Activated CD8-positive, alpha-beta memory T cell treated with anti-CD3 and anti-CD28 coated beads, Interleukin-2, amount 10 ng/mL, durations not matched to agents 7 days and 5 days (primary cell): ENCODE measurements at regions not wholly inside any gene's neighbourhood (a gene's known extent, or its start where the extent isn't known, plus 50 kb on each side); places are given as distances from the start of the nearest gene placed in this dataset.

Source experiments
- ATAC-seq: fragments of 150-1000 bp; cut with Tn5 transposase; one replicate; pipeline ENCODE4 v1.10.0; 2021; ENCODE audit warnings: moderate library complexity
- CTCF ChIA-PET: fragments of 350-600 bp; sonication (Branson Sonifier 250); formaldehyde crosslinking; loops from one replicate; lab custom pipeline; 2021; ENCODE audit warnings: antibody characterized with exemption; lab: Charles Lee
- DNase-seq: peaks from one replicate; pipeline ENCODE4 v3.0.0-alpha.2; 2020
- H3K27ac Mint-ChIP-seq: one replicate; pipeline ENCODE4 v1.8.0; 2021; ENCODE audit warnings: mild to moderate bottlenecking, mixed read lengths
- H3K27me3 Mint-ChIP-seq: one replicate; pipeline ENCODE4 v1.8.0; 2021; ENCODE audit warnings: mixed read lengths
- H3K36me3 Mint-ChIP-seq: one replicate; pipeline ENCODE4 v1.8.0; 2021; ENCODE audit warnings: mild to moderate bottlenecking, mixed read lengths
- H3K4me1 Mint-ChIP-seq: one replicate; pipeline ENCODE4 v1.8.0; 2021; ENCODE audit warnings: mixed read lengths
- H3K4me3 Mint-ChIP-seq: one replicate; pipeline ENCODE4 v1.8.0; 2021; ENCODE audit warnings: mild to moderate bottlenecking, moderate library complexity, mixed read lengths
- H3K9me3 Mint-ChIP-seq: one replicate; pipeline ENCODE4 v1.8.0; 2022; ENCODE audit warnings: low read depth, mixed read lengths

DNA sequence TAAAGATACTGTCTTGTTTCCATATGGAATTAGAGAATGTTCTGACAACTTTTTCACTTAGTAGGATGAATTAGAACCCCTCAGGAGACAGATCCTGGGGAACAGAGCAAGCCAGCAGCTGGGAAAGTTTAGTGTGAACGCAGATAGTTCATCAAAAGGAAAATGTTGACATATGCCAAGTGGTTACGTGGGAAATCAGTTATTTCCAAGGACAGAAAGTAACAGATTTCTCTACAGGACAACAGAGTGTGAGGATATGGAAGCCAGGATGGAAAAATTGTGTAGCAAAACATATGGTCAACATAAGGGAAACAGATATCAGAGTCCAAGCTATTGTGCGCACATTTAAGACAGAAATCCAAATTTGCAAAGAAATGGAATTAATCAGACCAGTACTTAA lies 419.5 kb downstream of the LRRIQ3 start:
- CTCF ChIA-PET: no interaction called here
- Mint-ChIP-seq H3K27ac (no peak overlapping the region), H3K27me3 (no peaks in the 10 kb centered on the region), H3K4me3 (no peak overlapping the region), H3K9me3 (no peaks in the 10 kb centered on the region), H3K36me3 (no peaks in the 10 kb centered on the region), H3K4me1 (no peaks in the 10 kb centered on the region)
- DNase-seq (no peak), ATAC-seq (no peak)

DNA sequence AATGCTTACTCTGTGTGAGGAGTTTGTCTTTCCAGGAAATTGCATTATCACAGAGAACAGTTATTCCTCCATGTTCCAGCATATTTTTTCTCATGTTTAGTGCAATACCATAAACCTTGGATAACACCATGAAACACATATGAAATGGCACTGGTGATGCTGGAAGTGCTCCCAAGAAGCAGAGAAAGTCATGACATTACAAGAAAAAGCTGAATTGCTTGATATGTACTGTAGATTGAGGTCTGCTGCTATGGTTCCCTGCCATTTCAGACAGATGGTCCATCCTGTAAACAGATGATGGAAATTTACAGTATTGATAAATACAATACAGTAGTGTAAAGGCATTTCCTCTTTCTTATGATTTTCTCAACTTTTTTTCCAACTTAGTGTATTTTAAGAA lies 422.1 kb downstream of the LRRIQ3 start:
- Mint-ChIP-seq H3K4me3 (no peak overlapping the region), H3K4me1 (no peaks in the 10 kb centered on the region), H3K9me3 (no peaks in the 10 kb centered on the region), H3K36me3 (no peaks in the 10 kb centered on the region), H3K27ac (no peak overlapping the region), H3K27me3 (no peaks in the 10 kb centered on the region)
- no peak for ATAC-seq
- no peak for DNase-seq
- CTCF ChIA-PET: no interaction called here

DNA sequence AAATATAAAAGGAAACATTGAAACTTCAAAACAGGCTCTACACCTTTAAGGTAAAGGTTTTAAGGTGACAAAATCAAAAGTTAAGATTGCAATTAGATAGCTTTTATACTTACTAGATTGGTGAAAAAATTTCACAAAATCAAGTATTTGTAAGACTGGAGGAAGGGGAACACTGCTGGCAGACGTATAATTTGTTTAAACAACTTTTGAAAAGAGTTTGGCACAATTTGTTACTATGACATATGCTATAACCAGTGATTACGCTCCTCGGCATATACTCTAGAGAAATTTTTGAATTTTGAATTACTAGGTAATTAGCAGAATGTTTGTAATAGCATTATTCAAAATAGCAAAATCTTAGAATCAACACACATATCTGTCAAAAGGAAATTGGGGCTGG lies 425.0 kb downstream of the LRRIQ3 start:
- H3K4me3 Mint-ChIP-seq: no peak overlapping the region
- CTCF ChIA-PET: no interaction called here
- H3K27ac Mint-ChIP-seq: no peak overlapping the region
- H3K9me3 Mint-ChIP-seq: no peaks in the 10 kb centered on the region
- no peaks in the 10 kb centered on the region for H3K36me3 Mint-ChIP-seq
- H3K27me3 Mint-ChIP-seq: no peaks in the 10 kb centered on the region
- DNase-seq (no peak), ATAC-seq (no peak)
- H3K4me1 Mint-ChIP-seq: no peaks in the 10 kb centered on the region

DNA sequence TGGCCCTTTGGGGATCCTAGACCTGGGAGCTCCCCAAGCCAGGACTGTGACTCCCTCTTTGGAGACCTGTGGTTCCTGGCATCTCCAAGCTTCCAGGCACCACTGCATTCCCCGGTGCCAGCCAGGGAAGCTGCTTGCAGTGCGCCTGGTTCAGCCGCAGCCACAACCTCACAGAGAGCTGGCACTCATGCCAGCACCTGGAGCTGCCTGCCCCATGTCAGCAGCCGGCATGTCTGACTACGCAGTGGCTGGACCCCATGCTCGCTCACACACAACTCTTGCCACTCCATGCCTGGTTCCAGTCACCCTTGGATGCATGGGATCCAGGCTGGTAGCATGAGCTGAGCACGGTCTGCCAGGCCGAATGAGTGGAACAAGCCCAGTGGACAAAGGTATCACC lies 426.6 kb downstream of the LRRIQ3 start:
- Mint-ChIP-seq H3K27me3 (no peaks in the 10 kb centered on the region), H3K4me3 (no peak overlapping the region), H3K36me3 (no peaks in the 10 kb centered on the region), H3K27ac (no peak overlapping the region), H3K4me1 (no peaks in the 10 kb centered on the region), H3K9me3 (no peaks in the 10 kb centered on the region)
- ATAC-seq (no peak), DNase-seq (no peak)
- CTCF ChIA-PET: no interaction called here

DNA sequence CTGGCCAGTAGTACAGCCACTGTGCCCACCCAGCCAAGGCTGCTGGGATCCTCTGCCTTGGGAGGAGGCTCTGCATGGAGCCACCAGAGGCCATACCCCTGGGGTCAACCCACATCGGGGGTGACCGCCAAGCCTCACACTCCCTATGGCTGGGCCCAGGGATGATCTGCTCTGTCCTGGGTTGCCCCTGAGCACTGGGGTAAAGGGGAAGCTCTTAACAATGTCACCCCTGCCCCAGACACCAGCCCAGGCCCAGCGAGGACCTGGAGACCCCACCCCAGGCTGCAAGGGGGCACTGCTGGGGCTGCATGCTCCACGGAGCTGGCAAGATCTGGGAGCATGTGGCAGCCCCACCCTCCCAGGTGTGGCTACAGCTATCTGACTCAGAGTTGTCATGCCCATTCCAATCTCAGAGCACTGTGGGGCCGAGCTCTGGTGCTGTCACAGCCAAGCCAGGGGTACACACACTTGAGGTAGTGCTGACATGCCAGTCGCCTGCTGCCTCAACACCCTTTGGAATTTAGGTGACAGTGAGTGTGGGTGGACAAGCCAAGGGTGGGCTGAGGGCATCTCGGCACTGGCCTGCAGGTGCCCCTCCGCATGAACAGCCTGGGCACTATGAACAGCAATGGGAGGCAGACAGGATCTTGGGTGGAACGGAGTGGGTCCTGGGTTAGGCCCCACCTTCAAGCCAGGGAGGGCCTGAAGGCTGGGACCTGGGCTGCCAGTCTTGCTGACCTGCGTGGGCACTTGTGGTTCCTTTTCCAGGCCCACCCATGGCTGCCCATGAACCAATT lies 427.7 kb downstream of the LRRIQ3 start:
- Mint-ChIP-seq H3K27me3 (no peaks in the 10 kb centered on the region), H3K4me3 (no peak overlapping the region), H3K4me1 (no peaks in the 10 kb centered on the region), H3K9me3 (no peaks in the 10 kb centered on the region), H3K36me3 (no peaks in the 10 kb centered on the region), H3K27ac (no peak overlapping the region)
- ATAC-seq (no peak), DNase-seq (no peak)
- CTCF ChIA-PET: no interaction called here

DNA sequence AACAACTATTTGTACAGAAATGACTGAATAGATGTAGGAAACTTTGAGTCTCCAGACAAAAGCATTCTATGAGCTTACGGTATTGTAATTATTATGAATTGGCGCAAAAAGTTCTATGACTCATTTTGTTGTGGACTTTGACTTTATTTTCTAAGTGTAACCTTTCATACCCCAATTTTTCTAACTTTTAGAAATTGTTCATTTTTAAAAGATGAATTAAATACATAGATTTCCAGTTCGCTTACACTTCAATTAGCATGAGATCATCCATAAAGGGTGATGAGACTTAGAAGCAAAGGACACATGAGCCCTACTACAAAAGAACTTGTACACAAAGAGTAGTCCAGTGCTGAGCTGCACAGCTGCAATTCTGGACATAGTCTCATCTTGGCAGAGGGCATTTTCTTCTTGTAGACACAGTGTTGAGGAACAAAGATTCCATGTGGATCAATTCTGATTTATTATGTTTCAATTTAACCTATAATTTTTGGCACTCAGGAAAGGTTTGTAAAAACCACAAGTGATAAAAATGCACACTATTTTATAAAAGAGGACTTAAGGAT lies 431.1 kb downstream of the LRRIQ3 start:
- H3K27ac Mint-ChIP-seq: no peak overlapping the region
- H3K9me3 Mint-ChIP-seq: no peaks in the 10 kb centered on the region
- no peak overlapping the region for H3K4me3 Mint-ChIP-seq
- ATAC-seq (no peak), DNase-seq (no peak)
- no peaks in the 10 kb centered on the region for H3K27me3 Mint-ChIP-seq
- no peaks in the 10 kb centered on the region for H3K4me1 Mint-ChIP-seq
- CTCF ChIA-PET: no interaction called here
- H3K36me3 Mint-ChIP-seq: no peaks in the 10 kb centered on the region

DNA sequence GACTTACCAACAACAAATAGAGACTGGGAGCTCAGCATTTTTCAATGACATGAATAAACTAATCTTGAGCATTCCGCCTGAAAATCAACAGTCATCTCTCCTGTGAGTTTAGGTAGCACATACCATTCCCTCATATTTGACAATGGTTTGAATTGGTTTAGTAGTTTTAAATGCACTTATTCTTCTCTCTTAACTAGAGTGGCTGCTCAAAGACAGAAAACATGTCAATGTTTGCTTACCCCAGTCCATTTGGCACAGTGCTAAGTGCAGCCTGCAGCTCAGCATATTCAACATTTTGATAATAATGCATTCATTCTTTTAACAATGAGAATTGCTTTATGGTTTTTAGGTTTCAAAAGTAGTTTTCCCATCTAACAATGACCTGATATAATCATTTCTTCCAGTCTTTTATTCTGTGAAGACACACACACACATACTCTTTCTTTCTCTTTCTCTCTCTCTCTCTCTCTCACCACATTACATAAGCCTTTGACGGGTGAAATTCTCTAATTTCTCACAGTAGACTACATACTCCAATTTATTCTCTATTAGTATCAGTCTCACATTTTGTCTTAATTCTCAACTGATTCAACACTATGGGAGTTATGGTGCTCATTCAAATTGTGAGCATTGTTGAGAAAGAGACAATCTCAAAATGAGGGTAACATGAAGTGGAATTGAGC lies 432.3 kb downstream of the LRRIQ3 start:
- H3K4me3 Mint-ChIP-seq: no peak overlapping the region
- H3K9me3 Mint-ChIP-seq: no peaks in the 10 kb centered on the region

DNA sequence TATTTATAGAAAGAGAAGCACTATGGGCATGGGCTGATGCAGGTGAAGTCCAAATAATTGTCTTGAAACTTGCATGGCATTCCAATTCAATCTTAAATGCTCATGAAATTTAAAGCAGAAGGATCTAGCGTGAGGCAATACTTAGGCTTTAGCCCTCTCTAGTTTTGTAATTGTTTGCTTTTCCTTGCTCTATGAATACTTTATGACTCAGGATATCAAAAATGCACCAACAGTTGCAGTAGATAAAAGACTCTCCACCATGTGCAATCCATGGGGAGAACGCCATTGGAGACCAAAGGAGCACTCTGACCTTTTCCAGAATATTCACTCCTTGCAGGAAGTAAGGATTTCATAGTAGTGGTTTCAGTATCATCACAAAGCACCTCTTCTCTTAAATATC lies 436.4 kb downstream of the LRRIQ3 start:
- no peaks in the 10 kb centered on the region for H3K4me1 Mint-ChIP-seq
- CTCF ChIA-PET: no interaction called here
- DNase-seq: no peak
- H3K9me3 Mint-ChIP-seq: no peaks in the 10 kb centered on the region
- no peak overlapping the region for H3K4me3 Mint-ChIP-seq
- H3K27ac Mint-ChIP-seq: no peak overlapping the region
- no peaks in the 10 kb centered on the region for H3K27me3 Mint-ChIP-seq
- no peak for ATAC-seq
- H3K36me3 Mint-ChIP-seq: no peaks in the 10 kb centered on the region

More for the DNA sequence above, 432.3 kb downstream of the LRRIQ3 start:
- Mint-ChIP-seq H3K27ac (no peak overlapping the region), H3K27me3 (no peaks in the 10 kb centered on the region), H3K4me1 (no peaks in the 10 kb centered on the region), H3K36me3 (no peaks in the 10 kb centered on the region)
- CTCF ChIA-PET: no interaction called here
- ATAC-seq (no peak), DNase-seq (no peak)

DNA sequence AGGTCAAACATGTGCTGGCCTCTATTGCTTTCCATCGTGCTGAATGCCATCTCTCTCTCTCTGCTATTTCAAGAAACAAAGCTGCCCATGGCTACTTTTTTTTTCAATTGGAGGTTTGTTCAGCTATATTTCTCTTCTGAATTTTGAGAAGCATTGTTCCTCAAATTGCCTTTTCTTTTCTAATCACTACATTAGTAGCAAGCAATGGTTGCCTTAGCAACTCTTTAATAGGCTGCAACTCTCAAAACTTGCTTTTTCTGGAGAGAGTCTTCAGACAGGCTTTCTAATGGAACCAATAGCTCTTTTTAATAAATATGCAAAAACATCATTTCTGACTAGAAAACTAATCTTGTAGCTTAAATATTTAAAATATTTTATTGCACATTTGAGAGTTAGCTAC lies 439.0 kb downstream of the LRRIQ3 start:
- no peak for DNase-seq
- no peaks in the 10 kb centered on the region for H3K4me1 Mint-ChIP-seq
- no peaks in the 10 kb centered on the region for H3K36me3 Mint-ChIP-seq

DNA sequence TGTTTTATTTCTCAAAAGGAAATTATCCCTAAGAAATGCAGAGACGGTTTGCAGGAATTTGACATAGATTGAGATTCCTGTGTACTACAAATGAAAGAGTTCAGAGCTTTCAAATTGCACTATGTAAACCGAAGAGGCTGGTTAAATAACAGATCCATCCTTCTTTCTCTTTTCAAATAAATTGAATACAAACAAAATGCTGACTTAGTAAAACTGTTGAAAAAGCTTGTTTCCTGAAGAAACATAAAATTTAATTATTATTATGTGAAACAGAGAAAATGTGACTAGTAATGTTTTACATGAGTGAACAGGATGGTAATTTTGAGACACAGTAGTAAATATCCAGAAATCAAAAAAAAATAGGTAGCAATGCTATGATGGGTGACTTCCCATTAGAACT lies 441.2 kb downstream of the LRRIQ3 start:
- DNase-seq (no peak), ATAC-seq (no peak)
- no peak overlapping the region for H3K27ac Mint-ChIP-seq
- no peaks in the 10 kb centered on the region for H3K27me3 Mint-ChIP-seq
- no peaks in the 10 kb centered on the region for H3K36me3 Mint-ChIP-seq
- H3K9me3 Mint-ChIP-seq: no peaks in the 10 kb centered on the region
- CTCF ChIA-PET: no interaction called here
- H3K4me3 Mint-ChIP-seq: no peak overlapping the region
- H3K4me1 Mint-ChIP-seq: no peaks in the 10 kb centered on the region

More for the DNA sequence above, 439.0 kb downstream of the LRRIQ3 start:
- no peaks in the 10 kb centered on the region for H3K27me3 Mint-ChIP-seq
- H3K9me3 Mint-ChIP-seq: no peaks in the 10 kb centered on the region
- no peak overlapping the region for H3K4me3 Mint-ChIP-seq
- no peak overlapping the region for H3K27ac Mint-ChIP-seq
- ATAC-seq: no peak
- CTCF ChIA-PET: no interaction called here

DNA sequence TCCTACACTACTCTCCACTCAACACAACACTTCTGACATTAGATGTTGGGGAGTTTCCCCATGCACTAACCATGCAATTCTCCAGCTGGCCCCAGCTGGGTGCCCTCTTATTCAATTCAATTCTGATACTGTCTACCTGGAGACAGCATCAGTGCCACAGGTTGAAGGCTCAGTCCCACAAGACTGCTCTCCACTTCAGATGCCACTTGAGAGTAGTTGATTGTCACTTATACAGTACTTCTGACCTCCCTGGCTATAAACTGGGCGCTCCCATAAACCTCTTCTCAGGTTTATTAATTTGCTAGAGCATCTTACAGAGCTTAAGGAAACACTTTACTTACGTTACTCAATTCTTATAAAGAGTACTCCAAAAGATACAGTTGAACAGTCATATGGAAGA lies 442.3 kb downstream of the LRRIQ3 start:
- Mint-ChIP-seq H3K36me3 (no peaks in the 10 kb centered on the region), H3K4me3 (no peak overlapping the region), H3K9me3 (no peaks in the 10 kb centered on the region), H3K27ac (no peak overlapping the region), H3K27me3 (no peaks in the 10 kb centered on the region), H3K4me1 (no peaks in the 10 kb centered on the region)
- DNase-seq (no peak), ATAC-seq (no peak)
- CTCF ChIA-PET: no interaction called here

DNA sequence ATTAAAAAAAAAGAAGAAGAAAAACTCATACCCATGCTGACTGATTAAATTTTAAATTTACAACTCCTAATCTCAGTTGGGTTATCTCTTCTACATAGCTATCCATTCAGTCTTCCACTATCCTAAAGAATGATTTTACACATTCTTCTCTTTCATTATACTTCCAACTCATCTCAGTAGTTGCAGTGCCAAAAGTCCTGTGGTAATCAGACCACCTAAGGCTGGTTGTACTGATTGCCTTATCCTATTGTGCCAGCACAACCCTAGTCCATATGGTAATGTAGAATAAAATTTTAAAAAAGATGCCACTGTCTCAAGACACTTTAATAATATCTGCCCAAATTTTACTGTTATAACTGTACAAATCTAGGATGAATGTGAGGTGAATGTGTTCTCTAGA lies 448.0 kb downstream of the LRRIQ3 start:
- ATAC-seq: no peak
- no peak overlapping the region for H3K4me3 Mint-ChIP-seq
- no peak overlapping the region for H3K27ac Mint-ChIP-seq
- DNase-seq: no peak
- no peaks in the 10 kb centered on the region for H3K4me1 Mint-ChIP-seq
- H3K9me3 Mint-ChIP-seq: no peaks in the 10 kb centered on the region
- H3K36me3 Mint-ChIP-seq: no peaks in the 10 kb centered on the region
- no peaks in the 10 kb centered on the region for H3K27me3 Mint-ChIP-seq
- CTCF ChIA-PET: no interaction called here

DNA sequence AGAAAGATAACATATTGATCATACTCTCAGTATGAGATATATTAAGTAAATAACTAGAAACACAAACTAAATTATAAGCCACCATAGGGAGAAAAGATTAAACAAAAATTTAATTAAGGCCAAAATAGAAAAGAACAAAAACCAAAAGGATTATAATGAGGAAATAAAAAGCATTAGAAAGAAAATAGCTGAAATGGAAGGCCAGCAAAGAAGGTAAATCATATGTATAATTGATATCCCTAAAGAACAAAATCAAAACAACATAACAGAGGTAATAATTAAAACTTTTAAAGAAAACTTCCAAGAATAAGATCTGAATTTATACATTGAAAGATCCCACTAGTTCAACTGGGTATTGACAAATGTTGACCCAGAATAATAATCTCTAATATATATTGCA lies 453.0 kb downstream of the LRRIQ3 start:
- H3K4me1 Mint-ChIP-seq: no peaks in the 10 kb centered on the region

DNA sequence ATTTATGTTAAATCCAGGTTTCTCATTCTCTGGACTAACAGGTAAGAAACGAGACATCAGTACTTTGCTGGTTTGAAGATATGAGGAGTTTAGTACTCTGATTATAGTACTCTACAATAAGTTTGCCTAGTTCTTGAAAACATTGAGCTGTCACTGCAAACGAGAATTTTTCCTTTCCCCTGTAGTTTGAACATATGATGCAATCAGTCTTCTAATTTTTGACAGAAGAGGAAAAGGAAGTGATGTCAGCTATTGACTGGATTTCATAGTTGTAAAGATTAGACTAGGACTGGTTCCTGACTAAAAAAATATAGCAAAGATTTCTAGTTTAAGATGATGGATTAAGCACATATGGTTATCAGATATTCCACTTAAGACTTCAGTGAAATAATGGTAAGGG lies 461.9 kb downstream of the LRRIQ3 start:
- DNase-seq (no peak), ATAC-seq (no peak)
- Mint-ChIP-seq H3K9me3 (no peaks in the 10 kb centered on the region), H3K4me1 (no peaks in the 10 kb centered on the region), H3K36me3 (no peaks in the 10 kb centered on the region), H3K27ac (no peak overlapping the region), H3K27me3 (no peaks in the 10 kb centered on the region), H3K4me3 (no peak overlapping the region)
- CTCF ChIA-PET: no interaction called here

More for the DNA sequence above, 453.0 kb downstream of the LRRIQ3 start:
- H3K27me3 Mint-ChIP-seq: no peaks in the 10 kb centered on the region
- H3K36me3 Mint-ChIP-seq: no peaks in the 10 kb centered on the region
- H3K9me3 Mint-ChIP-seq: peaks cover 7% of the 10 kb centered on the region
- DNase-seq (no peak), ATAC-seq (no peak)
- H3K4me3 Mint-ChIP-seq: no peak overlapping the region
- CTCF ChIA-PET: no interaction called here
- no peak overlapping the region for H3K27ac Mint-ChIP-seq
